ENCODE measurements at regions not wholly inside any gene's neighbourhood (a gene's known extent, or its start where the extent isn't known, plus 50 kb on each side); places are given as distances from the start of the nearest gene placed in this dataset.

GRCh38 chr5:160956051-160956450 is 104.0 kb upstream of the ATP10B start:
- Histone ChIP-seq H3K27ac (ENCODE audit: low read depth, low read length) (no peak overlapping the region), H3K4me3 (replicated peaks in 1 of 2; ENCODE audit: low read depth in 1 of 2, low read length in 2 of 2) (no peak overlapping the region), H3K4me1 (ENCODE audit: control insufficient read depth in 1 of 2, insufficient read depth in 2 of 2, low read length in 2 of 2) (no peaks in the 10 kb centered on the region), H3K27me3 (ENCODE audit: insufficient read depth, low read length) (no peaks in the 10 kb centered on the region), H3K79me2 (ENCODE audit: insufficient read depth, low read length) (no peaks in the 10 kb centered on the region), H2AFZ (ENCODE audit: low read depth, low read length, poor library complexity, severe bottlenecking) (no peak overlapping the region), H4K20me1 (ENCODE audit: insufficient read depth) (no peaks in the 10 kb centered on the region), H3K9me3 (ENCODE audit: control insufficient read depth in 1 of 2, insufficient read depth in 1 of 2, low read depth in 1 of 2, low read length in 2 of 2) (no peaks in the 10 kb centered on the region; a peak in 1 of 4 replicates), H3K4me2 (ENCODE audit: low read length) (no peak overlapping the region), H3K9me2 (ENCODE audit: insufficient read depth) (no peaks in the 10 kb centered on the region), H3K36me3 (ENCODE audit: control insufficient read depth in 1 of 2, insufficient read depth in 2 of 2, low read length in 2 of 2) (no peaks in the 10 kb centered on the region; a peak in 1 of 4 replicates), H3K9ac (ENCODE audit: low read length) (no peak overlapping the region)
- TF ChIP-seq EGR1 (IDR thresholded peaks at IDR 0.05; ENCODE audit: low read depth), result no peak
- no peak for TF ChIP-seq TCF7L2 (IDR thresholded peaks at IDR 0.05; ENCODE audit: borderline replicate concordance, extremely low read depth, insufficient read depth, insufficient read length)
- TF ChIP-seq EZH2phosphoT487 (IDR thresholded peaks at IDR 0.05; ENCODE audit: borderline replicate concordance), result no peak
- TF ChIP-seq ELF1 (IDR thresholded peaks at IDR 0.05; ENCODE audit: borderline replicate concordance, low read depth), result no peak
- no peak for ATAC-seq
- intact Hi-C loops (cut with micrococcal nuclease), result no loop called here
- ChIA-PET POLR2A (no interaction called here), CTCF (no interaction called here), RAD21 (ENCODE audit: low non-redundant PET in 1 of 2, low total read pairs in 2 of 2, uncharacterized antibody in 2 of 2, unreplicated experiment in 2 of 2) (no interaction called here)
- BruUV-seq (replicated peaks), result no TSS peak
- DNase-seq (ENCODE audit: low read depth, low spot score), result no peak

GRCh38 chr5:160950311-160950710 is 98.3 kb upstream of the ATP10B start:
- Histone ChIP-seq H4K20me1 (ENCODE audit: insufficient read depth) (no peaks in the 10 kb centered on the region), H3K4me2 (ENCODE audit: low read length) (no peak overlapping the region), H2AFZ (ENCODE audit: low read depth, low read length, poor library complexity, severe bottlenecking) (no peak overlapping the region), H3K79me2 (ENCODE audit: insufficient read depth, low read length) (no peaks in the 10 kb centered on the region), H3K4me3 (replicated peaks in 1 of 2; ENCODE audit: low read depth in 1 of 2, low read length in 2 of 2) (no peak overlapping the region), H3K27ac (ENCODE audit: low read depth, low read length) (no peak overlapping the region), H3K36me3 (ENCODE audit: control insufficient read depth in 1 of 2, insufficient read depth in 2 of 2, low read length in 2 of 2) (no peaks in the 10 kb centered on the region; a peak in 1 of 4 replicates), H3K9me2 (ENCODE audit: insufficient read depth) (no peaks in the 10 kb centered on the region), H3K9ac (ENCODE audit: low read length) (no peak overlapping the region), H3K9me3 (ENCODE audit: control insufficient read depth in 1 of 2, insufficient read depth in 1 of 2, low read depth in 1 of 2, low read length in 2 of 2) (peaks cover 0 to 5% of the 10 kb centered on the region in 2 experiments; a peak in 2 of 4 replicates), H3K27me3 (ENCODE audit: insufficient read depth, low read length) (no peaks in the 10 kb centered on the region), H3K4me1 (ENCODE audit: control insufficient read depth in 1 of 2, insufficient read depth in 2 of 2, low read length in 2 of 2) (no peaks in the 10 kb centered on the region)
- DNase-seq (ENCODE audit: low read depth, low spot score), result no peak
- intact Hi-C loops (cut with micrococcal nuclease), result no loop called here
- POLR2A ChIA-PET, result no interaction called here
- RAD21 ChIA-PET (ENCODE audit: low non-redundant PET in 1 of 2, low total read pairs in 2 of 2, uncharacterized antibody in 2 of 2, unreplicated experiment in 2 of 2), result no interaction called here
- BruUV-seq (replicated peaks), result no TSS peak
- CTCF ChIA-PET, result no interaction called here
- no peak for ATAC-seq
- TF ChIP-seq ZNF274 (IDR thresholded peaks at IDR 0.05; ENCODE audit: low read depth, low read length), result no peak
- no peak for TF ChIP-seq EZH2phosphoT487 (IDR thresholded peaks at IDR 0.05; ENCODE audit: borderline replicate concordance)
- TF ChIP-seq SRF (IDR thresholded peaks at IDR 0.05; ENCODE audit: low read depth), result no peak
- no peak for TF ChIP-seq POLR2A (IDR thresholded peaks at IDR 0.05; ENCODE audit: borderline replicate concordance, extremely low read depth, insufficient read depth, insufficient read length)
- TF ChIP-seq ZBTB33 (IDR thresholded peaks at IDR 0.05; ENCODE audit: extremely low read depth, insufficient replicate concordance, low read length), result no peak
- no peak for TF ChIP-seq CBX3 (IDR thresholded peaks at IDR 0.05; ENCODE audit: low read depth)
- TF ChIP-seq CEBPB (IDR thresholded peaks at IDR 0.05; ENCODE audit: low read depth), result no peak
- TF ChIP-seq FOSL1 (IDR thresholded peaks at IDR 0.05; ENCODE audit: low read depth), result no peak
- no peak for TF ChIP-seq ZFX (IDR thresholded peaks at IDR 0.05)
- TF ChIP-seq SP1 (IDR thresholded peaks at IDR 0.05; ENCODE audit: low read depth), result no peak
- TF ChIP-seq JUND (IDR thresholded peaks at IDR 0.05), result no peak
- TF ChIP-seq CTCF (IDR thresholded peaks at IDR 0.05 in 2 of 3, conservative IDR thresholded peaks at IDR 0.05 in 1 of 3; ENCODE audit: borderline replicate concordance in 1 of 3, insufficient read depth in 1 of 3, low read depth in 2 of 3, low read length in 2 of 3), result no peak
- no peak for TF ChIP-seq TCF7L2 (IDR thresholded peaks at IDR 0.05; ENCODE audit: borderline replicate concordance, extremely low read depth, insufficient read depth, insufficient read length)
- TF ChIP-seq YY1 (IDR thresholded peaks at IDR 0.05; ENCODE audit: extremely low read depth, insufficient replicate concordance, low read depth, low read length), result no peak
- no peak for TF ChIP-seq MAX (IDR thresholded peaks at IDR 0.05)
- TF ChIP-seq ELF1 (IDR thresholded peaks at IDR 0.05; ENCODE audit: borderline replicate concordance, low read depth), result no peak
- no peak for TF ChIP-seq SIN3A (IDR thresholded peaks at IDR 0.05; ENCODE audit: low read depth)
- no peak for TF ChIP-seq ATF3 (IDR thresholded peaks at IDR 0.05)

Data from HCT116 (cell line).